Right lobe of liver (tissue), 6 donors: ENCODE measurements at regions not wholly inside any gene's neighbourhood (a gene's known extent, or its start where the extent isn't known, plus 50 kb on each side); places are given as distances from the start of the nearest gene placed in this dataset.

Experiments
- ATAC-seq, 4 donors: fragments of 200-7000 bp; cut with Tn5 transposase; one replicate each; pipeline ENCODE4 v1.9.1; 2020; ENCODE audit warnings: mild to moderate bottlenecking in 4 of 4, moderate library complexity in 4 of 4
- DNase-seq, 3 donors: peaks; one replicate each; pipeline ENCODE4 v3.0.0-alpha.2; 2020
- H3K27ac ChIP-seq, 3 donors: fragments of 200-600 bp; one replicate each; pipeline ENCODE4 v1.8.0; 2022
- H3K27me3 ChIP-seq, 2 donors: fragments of 200-600 bp; one replicate each; pipeline ENCODE4 v1.8.0; 2022
- H3K36me3 ChIP-seq, 4 donors: fragments of 200-600 bp; sonication (generic) in 1 of 4; one replicate each; pipeline versions ENCODE4 v1.5.1 to v1.8.0; 2017 to 2022; ENCODE audit warnings: control low read depth in 1 of 4
- H3K4me1 ChIP-seq, 4 donors: fragments of 200-600 bp; sonication (generic) in 1 of 4; one replicate each; pipeline versions ENCODE4 v1.5.1 to v1.8.0; 2017 to 2022; ENCODE audit warnings: control low read depth in 1 of 4
- H3K4me3 ChIP-seq, 3 donors: fragments of 200-600 bp; one replicate each; pipeline ENCODE4 v1.8.0; 2022
- H3K9me3 ChIP-seq, 4 donors: fragments of 200-600 bp; sonication (generic) in 1 of 4; one replicate each; pipeline versions ENCODE4 v1.5.1 to v1.8.0; 2017 to 2022; ENCODE audit warnings: control low read depth in 1 of 4
- POLR2A ChIP-seq: fragments of 450-650 bp; IDR thresholded peaks from one replicate; pipeline ENCODE4 v1.6.1; 2017; ENCODE audit warnings: antibody characterized with exemption, mild to moderate bottlenecking
- WGBS: methylation state at CpG from one replicate; pipeline ENCODE4 v1.1.6; 2018; ENCODE audit warnings: low coverage, low lambda C conversion rate; ENCODE audit not compliant: insufficient coverage; ENCODE audit errors: missing lambda C conversion rate; 5-methylcytosine and 5-hydroxymethylcytosine counted together
- intact Hi-C, 2 donors: fragments of 100-400 bp; cut with DNase I; formaldehyde crosslinking; loops; one replicate each; pipeline versions ENCODE4 v1.11.2 to v1.14.1; 2022
- TF ChIP-seq, protein P1 (sequence below), 4 donors: fragments of 200-600 bp in 3 of 4; fragments of 450-650 bp in 1 of 4; IDR thresholded peaks; one replicate each; pipeline versions ENCODE4 v1.5.1 to v1.8.0; 2016 to 2022; ENCODE audit warnings: antibody characterized with exemption in 4 of 4, mild to moderate bottlenecking in 2 of 4
- donor health status: DM: no; HTN: yes; CAD: no.
- donor health status: DM: no; HTN: no; CAD: no.
- donor health status: DM: no; HTN: no; CAD: no.
- donor health status: DM: no; HTN: yes; CAD: no.
- donor health status: DM: no; HTN: yes; CAD: no.

DNA sequence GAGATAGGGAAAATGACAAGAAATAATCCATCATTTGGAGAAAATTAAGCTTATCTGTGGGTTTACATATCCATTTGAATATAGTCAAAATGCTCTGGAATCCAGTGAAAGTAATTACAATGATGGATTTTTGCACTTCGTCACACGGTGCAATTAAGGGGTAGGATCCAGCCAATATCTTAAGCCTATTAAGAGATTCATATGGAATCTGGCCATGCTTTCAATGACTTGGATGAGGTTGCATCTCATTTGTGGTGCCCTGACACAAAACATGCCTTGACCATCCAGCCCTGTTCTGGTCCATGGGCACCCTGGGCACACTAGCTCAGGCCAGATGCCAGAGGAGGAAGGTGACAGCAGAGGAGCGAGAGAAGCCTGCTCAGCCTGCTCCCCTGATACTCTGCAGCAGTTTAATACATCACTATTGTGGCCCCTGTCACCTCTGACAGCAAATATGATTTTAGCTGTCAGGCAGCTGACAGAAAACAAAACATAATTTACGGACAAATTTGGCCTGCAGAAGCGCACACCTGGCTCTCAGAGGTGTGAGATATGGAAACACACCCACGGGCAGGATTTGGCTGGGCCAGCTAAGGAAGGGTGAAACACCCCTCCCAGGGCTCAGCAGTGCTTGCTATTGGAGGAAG, 94.1 kb upstream of the ST8SIA3 start:
- 66% methylated on average over 5 of the region's 6 CpGs for WGBS
- no peak overlapping the region for H3K4me3 ChIP-seq
- no peaks in the 10 kb centered on the region for H3K27me3 ChIP-seq
- DNase-seq (no peak), ATAC-seq (no peak)
- H3K9me3 ChIP-seq: no peaks in the 10 kb centered on the region
- no peak overlapping the region for H3K27ac ChIP-seq
- intact Hi-C loops: no loop called here
- no peaks in the 10 kb centered on the region for H3K4me1 ChIP-seq
- H3K36me3 ChIP-seq: no peaks in the 10 kb centered on the region
- TF ChIP-seq, protein P1, sequence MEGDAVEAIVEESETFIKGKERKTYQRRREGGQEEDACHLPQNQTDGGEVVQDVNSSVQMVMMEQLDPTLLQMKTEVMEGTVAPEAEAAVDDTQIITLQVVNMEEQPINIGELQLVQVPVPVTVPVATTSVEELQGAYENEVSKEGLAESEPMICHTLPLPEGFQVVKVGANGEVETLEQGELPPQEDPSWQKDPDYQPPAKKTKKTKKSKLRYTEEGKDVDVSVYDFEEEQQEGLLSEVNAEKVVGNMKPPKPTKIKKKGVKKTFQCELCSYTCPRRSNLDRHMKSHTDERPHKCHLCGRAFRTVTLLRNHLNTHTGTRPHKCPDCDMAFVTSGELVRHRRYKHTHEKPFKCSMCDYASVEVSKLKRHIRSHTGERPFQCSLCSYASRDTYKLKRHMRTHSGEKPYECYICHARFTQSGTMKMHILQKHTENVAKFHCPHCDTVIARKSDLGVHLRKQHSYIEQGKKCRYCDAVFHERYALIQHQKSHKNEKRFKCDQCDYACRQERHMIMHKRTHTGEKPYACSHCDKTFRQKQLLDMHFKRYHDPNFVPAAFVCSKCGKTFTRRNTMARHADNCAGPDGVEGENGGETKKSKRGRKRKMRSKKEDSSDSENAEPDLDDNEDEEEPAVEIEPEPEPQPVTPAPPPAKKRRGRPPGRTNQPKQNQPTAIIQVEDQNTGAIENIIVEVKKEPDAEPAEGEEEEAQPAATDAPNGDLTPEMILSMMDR (IDR thresholded peaks at IDR 0.05): no peak
- no peak for TF ChIP-seq POLR2A

- intact Hi-C loops: no loop called here
- ATAC-seq: no peak
- no peak overlapping the region for H3K27ac ChIP-seq
- H3K4me3 ChIP-seq: no peak overlapping the region
- TF ChIP-seq, protein P1 (IDR thresholded peaks at IDR 0.05): no peak
- TF ChIP-seq POLR2A: no peak
- no peaks in the 10 kb centered on the region for H3K4me1 ChIP-seq
- DNase-seq: no peak
- 53% methylated on average over 4 of the region's 4 CpGs for WGBS
- H3K36me3 ChIP-seq: no peaks in the 10 kb centered on the region
- no peaks in the 10 kb centered on the region for H3K9me3 ChIP-seq
- H3K27me3 ChIP-seq: no peaks in the 10 kb centered on the region
Observed at GRCh38 chr18:57267368-57267925, 84.9 kb upstream of the ST8SIA3 start.

GRCh38 chr18:57269756-57270155, 82.6 kb upstream of the ST8SIA3 start:
- ATAC-seq (no peak), DNase-seq (no peak)
- H3K4me1 ChIP-seq: no peaks in the 10 kb centered on the region
- H3K27ac ChIP-seq: no peak overlapping the region
- H3K27me3 ChIP-seq: no peaks in the 10 kb centered on the region
- H3K4me3 ChIP-seq: no peak overlapping the region
- 85% methylated on average over 3 of the region's 3 CpGs for WGBS
- TF ChIP-seq, protein P1 (IDR thresholded peaks at IDR 0.05): no peak
- no peak for TF ChIP-seq POLR2A
- no peaks in the 10 kb centered on the region for H3K36me3 ChIP-seq
- intact Hi-C loops: no loop called here
- no peaks in the 10 kb centered on the region for H3K9me3 ChIP-seq

DNA sequence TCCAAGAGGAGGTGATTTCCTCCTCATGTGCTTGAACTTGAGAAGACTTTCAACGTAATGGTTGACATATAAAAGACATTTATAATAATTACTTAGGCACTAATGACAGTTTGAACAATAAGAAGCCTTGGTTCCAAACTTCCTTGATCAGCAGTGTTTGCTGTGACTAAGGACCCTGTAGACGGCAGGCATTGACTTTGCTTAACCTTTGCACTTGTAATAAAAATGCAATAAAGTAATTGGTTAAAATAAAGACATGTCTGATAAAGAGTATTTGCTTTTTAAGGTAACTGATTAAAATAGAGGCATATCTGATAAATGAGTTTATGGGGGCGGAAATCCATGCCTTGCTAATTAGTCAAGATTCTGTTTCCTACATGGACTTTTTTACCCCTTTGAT, 82.2 kb upstream of the ST8SIA3 start:
- 50% methylated on average over 3 of the region's 3 CpGs for WGBS
- TF ChIP-seq, protein P1 (IDR thresholded peaks at IDR 0.05): no peak
- TF ChIP-seq POLR2A: no peak
- H3K27me3 ChIP-seq: no peaks in the 10 kb centered on the region
- no peaks in the 10 kb centered on the region for H3K4me1 ChIP-seq
- no peaks in the 10 kb centered on the region for H3K9me3 ChIP-seq
- H3K36me3 ChIP-seq: no peaks in the 10 kb centered on the region
- no peak overlapping the region for H3K27ac ChIP-seq
- H3K4me3 ChIP-seq: no peak overlapping the region
- no peak for DNase-seq
- ATAC-seq: no peak
- intact Hi-C loops: no loop called here
